B cell (primary cell): ENCODE measurements at regions not wholly inside any gene's neighbourhood (a gene's known extent, or its start where the extent isn't known, plus 50 kb on each side); places are given as distances from the start of the nearest gene placed in this dataset.

ENCODE experiments used
- ATAC-seq: fragments of 200-7000 bp; cut with Tn5 transposase; one replicate; pipeline ENCODE4 v1.10.0; 2021; ENCODE audit warnings: low read depth, mild to moderate bottlenecking, moderate number of reproducible peaks, moderate library complexity
- CTCF ChIA-PET: fragments of 350-600 bp; sonication (Branson Sonifier 250); formaldehyde crosslinking; loops from one replicate; lab custom pipeline; 2021; ENCODE audit warnings: antibody characterized with exemption, inconsistent platforms; lab: Charles Lee
- POLR2A ChIA-PET: fragments of 350-600 bp; sonication (Branson Sonifier 250); formaldehyde crosslinking; loops from one replicate; lab custom pipeline; 2021; ENCODE audit warnings: antibody characterized with exemption; lab: Charles Lee
- DNase-seq: peaks from one replicate; pipeline ENCODE4 v3.0.0; 2013
- H2AFZ ChIP-seq: 2 replicates; pipeline ENCODE4 v1.6.1; 2012; ENCODE audit warnings: mild to moderate bottlenecking, low read depth, low read length; ENCODE audit not compliant: insufficient read depth, poor library complexity, severe bottlenecking
- H3K27ac ChIP-seq, 2 donors: 1 replicate in 1 of 2; 2 replicates in 1 of 2; pipeline ENCODE4 v1.5.1; 2012 to 2013; ENCODE audit warnings: low read length in 2 of 2, mild to moderate bottlenecking in 2 of 2, moderate library complexity in 1 of 2
- H3K27me3 ChIP-seq, 4 experiments: fragments of 200-600 bp in 1 of 4; sonication (generic) in 1 of 4; replicated peaks in 1 of 4; 1 replicate in 2 of 4; 2 replicates in 2 of 4; pipeline versions ENCODE4 v1.6.1 to v1.7.0; 2013 to 2016; ENCODE audit warnings: low read length in 3 of 4, mild to moderate bottlenecking in 2 of 4, mixed read lengths in 1 of 4, moderate library complexity in 1 of 4; ENCODE audit not compliant: insufficient read depth in 4 of 4, control insufficient read depth in 3 of 4; ENCODE audit errors: control extremely low read depth in 1 of 4
- H3K36me3 ChIP-seq, 2 experiments: replicated peaks in 1 of 2; 1 replicate in 1 of 2; 2 replicates in 1 of 2; pipeline versions ENCODE4 v1.6.1 to v1.7.1; 2013; ENCODE audit warnings: low read length in 1 of 2; ENCODE audit not compliant: insufficient read depth in 2 of 2, control insufficient read depth in 1 of 2; ENCODE audit errors: control extremely low read depth in 1 of 2, extremely low read depth in 1 of 2
- H3K4me1 ChIP-seq, 2 donors: fragments of 200-600 bp in 1 of 2; sonication (generic) in 1 of 2; 1 replicate in 1 of 2; 2 replicates in 1 of 2; pipeline versions ENCODE4 v1.5.1 to v1.6.1; 2013 to 2017; ENCODE audit warnings: low read length in 2 of 2; ENCODE audit not compliant: control insufficient read depth in 2 of 2, insufficient read depth in 2 of 2
- H3K4me2 ChIP-seq: replicated peaks from 2 replicates; pipeline ENCODE3; 2012; ENCODE audit warnings: mild to moderate bottlenecking, low read depth, low read length; ENCODE audit not compliant: poor library complexity, severe bottlenecking
- H3K4me3 ChIP-seq, 5 experiments: fragments of 200-600 bp in 1 of 5; sonication (generic) in 1 of 5; 1 replicate in 3 of 5; 2 replicates in 2 of 5; pipeline versions ENCODE4 v1.5.1 to v1.7.0; 2011 to 2016; ENCODE audit warnings: low read length in 4 of 5, mild to moderate bottlenecking in 4 of 5, low read depth in 2 of 5, control low read depth in 1 of 5, moderate library complexity in 1 of 5; ENCODE audit not compliant: insufficient read depth in 1 of 5; ENCODE audit errors: control extremely low read depth in 1 of 5, extremely low read depth in 1 of 5
- H3K79me2 ChIP-seq: fragments of 200-600 bp; sonication (generic); one replicate; pipeline ENCODE4 v1.6.0; 2016; ENCODE audit warnings: low read length; ENCODE audit not compliant: control insufficient read depth, insufficient read depth
- H3K9ac ChIP-seq: fragments of 200-600 bp; sonication (generic); 2 replicates; pipeline ENCODE4 v1.6.1; 2017; ENCODE audit warnings: mild to moderate bottlenecking, low read length, moderate library complexity
- H3K9me3 ChIP-seq, 3 donors: one replicate each; pipeline versions ENCODE4 v1.6.1 to v1.7.1; 2013; ENCODE audit warnings: low read length in 2 of 3; ENCODE audit not compliant: control insufficient read depth in 2 of 3, insufficient read depth in 1 of 3; ENCODE audit errors: control extremely low read depth in 1 of 3
- H4K20me1 ChIP-seq: 2 replicates; pipeline ENCODE4 v1.6.0; 2012; ENCODE audit warnings: mild to moderate bottlenecking, low read length; ENCODE audit not compliant: insufficient read depth, control insufficient read depth, poor library complexity, severe bottlenecking
- H3K27ac Mint-ChIP-seq: one replicate; pipeline ENCODE4 v1.8.0; 2021; ENCODE audit warnings: mixed read lengths
- H3K27me3 Mint-ChIP-seq: one replicate; pipeline ENCODE4 v1.8.0; 2021; ENCODE audit warnings: mixed read lengths
- H3K4me1 Mint-ChIP-seq: one replicate; pipeline ENCODE4 v1.8.0; 2021; ENCODE audit warnings: mixed read lengths
- H3K4me3 Mint-ChIP-seq: one replicate; pipeline ENCODE4 v1.8.0; 2021; ENCODE audit warnings: mixed read lengths
- H3K9me3 Mint-ChIP-seq: one replicate; pipeline ENCODE4 v1.8.0; 2022; ENCODE audit warnings: mixed read lengths; ENCODE audit not compliant: insufficient read depth
- EZH2 ChIP-seq: IDR thresholded peaks from 2 replicates; pipeline ENCODE4 v1.6.1; 2012; ENCODE audit warnings: borderline replicate concordance, low read depth, mild to moderate bottlenecking, moderate library complexity, low read length; ENCODE audit not compliant: insufficient read depth, poor library complexity, severe bottlenecking
- WGBS: methylation state at CpG from one replicate; pipeline ENCODE4 v1.1.5; 2013; ENCODE audit warnings: missing lambda C conversion rate; ENCODE audit not compliant: insufficient coverage; 5-methylcytosine and 5-hydroxymethylcytosine counted together
- intact Hi-C: fragments of 100-400 bp; cut with micrococcal nuclease; formaldehyde crosslinking; loops from one replicate; pipeline ENCODE4 v1.10.0; 2022
- TF ChIP-seq, protein P1 (sequence below): fragments of 200-600 bp; IDR thresholded peaks from one replicate; pipeline ENCODE4 v1.8.0; 2022; ENCODE audit warnings: antibody characterized with exemption, mild to moderate bottlenecking

DNA sequence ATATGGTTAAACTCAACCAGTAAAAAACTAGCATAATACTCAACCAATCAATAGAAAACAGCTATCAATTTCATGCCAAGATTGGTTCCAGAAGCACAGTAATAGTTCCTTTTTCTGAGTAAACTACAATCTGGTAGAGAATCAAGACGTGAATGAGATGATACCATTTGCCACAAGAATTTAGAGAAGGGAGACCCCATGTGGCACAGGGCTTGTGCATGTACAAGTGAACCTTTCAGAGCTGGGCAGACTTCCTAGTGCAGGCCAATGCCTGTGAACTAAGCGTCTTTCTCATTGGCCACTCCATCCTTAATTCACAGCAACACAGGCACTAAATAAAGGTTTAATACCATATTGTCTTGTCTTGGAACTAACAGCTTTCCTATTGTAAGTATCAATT, 213.5 kb downstream of the RFPL4B start:
- DNase-seq (no peak), ATAC-seq (no peak)
- Mint-ChIP-seq H3K9me3 (no peaks in the 10 kb centered on the region), H3K27ac (no peak overlapping the region), H3K4me1 (no peaks in the 10 kb centered on the region), H3K4me3 (no peak overlapping the region), H3K27me3 (no peaks in the 10 kb centered on the region)
- no peaks in the 10 kb centered on the region for H4K20me1 ChIP-seq
- WGBS = 60% methylated on average over 1 of the region's 2 CpGs
- H3K4me2 ChIP-seq = no peak overlapping the region
- TF ChIP-seq, protein P1, sequence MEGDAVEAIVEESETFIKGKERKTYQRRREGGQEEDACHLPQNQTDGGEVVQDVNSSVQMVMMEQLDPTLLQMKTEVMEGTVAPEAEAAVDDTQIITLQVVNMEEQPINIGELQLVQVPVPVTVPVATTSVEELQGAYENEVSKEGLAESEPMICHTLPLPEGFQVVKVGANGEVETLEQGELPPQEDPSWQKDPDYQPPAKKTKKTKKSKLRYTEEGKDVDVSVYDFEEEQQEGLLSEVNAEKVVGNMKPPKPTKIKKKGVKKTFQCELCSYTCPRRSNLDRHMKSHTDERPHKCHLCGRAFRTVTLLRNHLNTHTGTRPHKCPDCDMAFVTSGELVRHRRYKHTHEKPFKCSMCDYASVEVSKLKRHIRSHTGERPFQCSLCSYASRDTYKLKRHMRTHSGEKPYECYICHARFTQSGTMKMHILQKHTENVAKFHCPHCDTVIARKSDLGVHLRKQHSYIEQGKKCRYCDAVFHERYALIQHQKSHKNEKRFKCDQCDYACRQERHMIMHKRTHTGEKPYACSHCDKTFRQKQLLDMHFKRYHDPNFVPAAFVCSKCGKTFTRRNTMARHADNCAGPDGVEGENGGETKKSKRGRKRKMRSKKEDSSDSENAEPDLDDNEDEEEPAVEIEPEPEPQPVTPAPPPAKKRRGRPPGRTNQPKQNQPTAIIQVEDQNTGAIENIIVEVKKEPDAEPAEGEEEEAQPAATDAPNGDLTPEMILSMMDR = no peak
- TF ChIP-seq EZH2 = no peak
- no peaks in the 10 kb centered on the region for H3K9me3 ChIP-seq
- no peak overlapping the region for H2AFZ ChIP-seq
- intact Hi-C loops = no loop called here
- no peak overlapping the region for H3K27ac ChIP-seq
- ChIA-PET POLR2A (no interaction called here), CTCF (no interaction called here)
- H3K9ac ChIP-seq = no peak overlapping the region
- H3K27me3 ChIP-seq = no peaks in the 10 kb centered on the region
- H3K79me2 ChIP-seq = no peaks in the 10 kb centered on the region
- no peak overlapping the region for H3K4me3 ChIP-seq
- no peaks in the 10 kb centered on the region for H3K36me3 ChIP-seq
- H3K4me1 ChIP-seq = no peaks in the 10 kb centered on the region

DNA sequence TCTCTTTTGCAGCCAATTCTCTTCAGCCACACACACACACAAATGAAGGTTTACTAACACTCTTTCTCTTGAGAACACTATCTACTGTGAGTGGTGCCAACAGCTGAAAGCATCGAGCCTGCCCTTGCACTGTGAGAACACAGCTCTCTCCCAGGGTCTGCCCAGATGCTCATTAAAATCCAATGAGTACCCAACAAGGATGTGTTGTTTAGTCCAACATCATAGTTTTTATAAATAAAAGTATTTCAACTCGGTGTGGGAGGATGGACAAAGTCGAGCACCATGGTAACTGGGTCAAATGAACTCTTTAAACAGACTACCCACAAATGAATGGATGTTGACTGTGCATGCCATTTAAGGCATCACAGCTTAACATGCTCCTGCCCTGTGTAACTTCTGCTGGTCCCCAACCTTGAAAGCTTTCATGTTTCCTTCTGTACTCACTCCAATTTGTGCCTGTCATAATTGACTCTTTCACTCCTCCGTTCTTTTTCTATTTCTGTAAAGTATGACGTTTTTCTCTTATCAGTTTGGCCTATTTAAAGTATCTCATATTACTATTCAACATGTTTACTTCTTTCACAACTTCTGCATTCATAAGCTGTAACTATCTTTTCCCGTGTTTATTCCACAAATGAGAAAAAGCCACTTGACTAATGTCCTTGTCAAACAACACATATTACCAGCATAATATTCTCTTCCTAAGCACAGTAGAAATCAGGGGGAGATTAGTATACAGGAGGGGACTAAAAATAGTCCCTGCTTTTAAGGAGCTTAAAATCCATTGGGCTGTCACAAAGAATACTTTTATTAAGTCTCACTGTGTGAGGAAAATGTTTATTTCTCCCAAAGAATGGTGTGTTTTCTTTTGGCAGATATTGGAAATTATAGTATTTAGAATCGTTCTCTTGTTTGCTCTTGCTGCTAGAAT, 215.4 kb downstream of the RFPL4B start:
- H3K4me3 Mint-ChIP-seq = no peak overlapping the region
- Histone ChIP-seq H3K79me2 (no peaks in the 10 kb centered on the region), H3K4me2 (no peak overlapping the region), H3K36me3 (no peaks in the 10 kb centered on the region), H3K4me1 (no peaks in the 10 kb centered on the region), H3K27me3 (no peaks in the 10 kb centered on the region), H3K4me3 (no peak overlapping the region), H3K27ac (no peak overlapping the region), H3K9ac (no peak overlapping the region), H4K20me1 (no peaks in the 10 kb centered on the region), H2AFZ (no peak overlapping the region), H3K9me3 (no peaks in the 10 kb centered on the region)
- H3K9me3 Mint-ChIP-seq = no peaks in the 10 kb centered on the region
- no peaks in the 10 kb centered on the region for H3K27me3 Mint-ChIP-seq
- H3K27ac Mint-ChIP-seq = no peak overlapping the region
- ATAC-seq (no peak), DNase-seq (no peak)
- TF ChIP-seq, protein P1 = no peak
- TF ChIP-seq EZH2 = no peak
- CTCF ChIA-PET = no interaction called here
- POLR2A ChIA-PET = no interaction called here
- WGBS = 75% methylated on average over 1 of the region's 7 CpGs
- intact Hi-C loops = no loop called here
- no peaks in the 10 kb centered on the region for H3K4me1 Mint-ChIP-seq
